ENCODE measurements at regions not wholly inside any gene's neighbourhood (a gene's known extent, or its start where the extent isn't known, plus 50 kb on each side); places are given as distances from the start of the nearest gene placed in this dataset.
"Not testable (repeated sequence)": the region's sequence is repeated elsewhere in the genome, so short reads cannot be mapped to it uniquely, and the experiment has no call there.

DNA sequence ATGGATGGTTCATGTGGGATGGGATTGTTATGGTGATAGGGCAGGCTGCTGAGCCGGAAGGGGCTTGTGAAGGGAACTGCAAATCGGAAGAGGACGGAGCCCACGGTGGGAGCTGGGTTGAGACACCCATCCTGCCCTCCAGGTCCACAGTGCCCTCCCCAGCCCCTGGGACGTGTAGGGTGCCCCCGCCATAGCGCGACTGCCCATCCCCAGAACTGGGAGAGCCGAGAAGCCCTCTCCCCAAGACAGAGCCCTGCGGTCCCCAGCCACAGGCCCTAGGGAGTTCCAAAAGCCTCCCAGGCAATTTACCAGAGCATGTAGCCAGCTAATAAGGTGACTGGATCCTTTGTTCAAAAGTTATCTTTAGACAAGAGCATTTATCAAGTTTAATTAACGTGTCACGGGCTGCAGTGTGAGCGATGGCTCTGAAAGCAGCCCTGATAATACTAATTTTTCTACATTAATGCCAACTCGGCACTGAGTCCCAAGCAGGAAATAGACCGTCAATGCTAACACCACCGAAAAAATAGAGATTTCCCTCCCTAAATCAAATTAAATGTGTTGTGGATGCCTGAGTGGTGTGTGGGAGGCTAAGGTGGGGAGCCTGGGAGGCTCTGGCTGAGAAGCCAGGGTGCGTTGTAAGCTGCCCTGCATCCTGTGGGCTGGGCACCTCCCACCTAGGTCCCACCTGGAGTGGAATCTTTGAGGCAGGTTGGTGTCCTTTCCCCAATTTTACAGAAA, 76.8 kb upstream of the RTL6 start:
- DNase-seq = peak; percentile 40

DNA sequence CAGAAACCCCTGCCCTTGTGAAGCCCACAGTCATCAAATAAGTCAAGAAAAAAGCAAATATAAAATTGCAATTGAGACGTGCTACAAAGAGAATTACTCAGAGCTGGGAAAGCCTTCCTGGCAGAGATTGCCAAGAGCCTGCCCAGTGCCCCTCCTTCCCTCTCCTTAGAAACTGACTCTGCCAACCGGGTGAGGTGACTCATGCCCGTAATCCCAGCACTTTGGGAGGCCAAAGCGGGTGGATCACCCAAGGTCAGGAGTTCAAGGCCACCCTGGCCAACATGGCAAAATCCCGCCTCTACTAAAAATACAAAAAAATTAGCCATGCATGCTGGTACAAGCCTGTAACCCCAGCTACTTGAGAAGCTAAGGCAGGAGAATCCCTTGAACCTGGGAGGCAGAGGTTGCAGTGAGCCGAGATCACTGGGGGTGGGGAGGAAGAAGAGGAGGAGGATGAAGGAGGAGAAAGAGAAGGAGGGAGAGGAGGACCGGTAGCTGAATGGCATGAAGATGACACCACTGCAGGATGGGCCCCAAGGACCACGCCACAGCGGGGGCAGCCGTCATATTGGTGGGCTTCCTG, 76.1 kb upstream of the RTL6 start:
- peak; percentile 30 for DNase-seq

DNA sequence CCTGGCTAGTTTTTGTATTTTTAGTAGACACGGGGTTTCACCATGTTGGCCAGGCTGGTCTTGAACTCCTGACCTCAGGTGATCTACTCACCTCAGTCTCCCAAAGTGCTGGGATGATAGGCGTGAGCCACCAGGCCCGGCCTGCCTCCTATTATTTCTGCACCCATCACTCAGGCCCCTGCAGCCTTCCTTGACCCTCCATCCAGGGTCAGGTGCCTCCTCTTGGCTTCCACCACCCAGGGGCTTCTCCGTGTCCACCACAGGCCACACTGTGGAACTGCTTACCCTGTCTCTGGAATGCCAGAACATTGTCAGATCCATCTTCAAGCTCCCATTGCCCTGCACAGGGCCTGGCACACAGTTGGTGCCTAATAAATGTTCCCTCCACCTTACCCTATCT, 75.4 kb upstream of the RTL6 start:
- DNase-seq = peak; percentile 28

DNA sequence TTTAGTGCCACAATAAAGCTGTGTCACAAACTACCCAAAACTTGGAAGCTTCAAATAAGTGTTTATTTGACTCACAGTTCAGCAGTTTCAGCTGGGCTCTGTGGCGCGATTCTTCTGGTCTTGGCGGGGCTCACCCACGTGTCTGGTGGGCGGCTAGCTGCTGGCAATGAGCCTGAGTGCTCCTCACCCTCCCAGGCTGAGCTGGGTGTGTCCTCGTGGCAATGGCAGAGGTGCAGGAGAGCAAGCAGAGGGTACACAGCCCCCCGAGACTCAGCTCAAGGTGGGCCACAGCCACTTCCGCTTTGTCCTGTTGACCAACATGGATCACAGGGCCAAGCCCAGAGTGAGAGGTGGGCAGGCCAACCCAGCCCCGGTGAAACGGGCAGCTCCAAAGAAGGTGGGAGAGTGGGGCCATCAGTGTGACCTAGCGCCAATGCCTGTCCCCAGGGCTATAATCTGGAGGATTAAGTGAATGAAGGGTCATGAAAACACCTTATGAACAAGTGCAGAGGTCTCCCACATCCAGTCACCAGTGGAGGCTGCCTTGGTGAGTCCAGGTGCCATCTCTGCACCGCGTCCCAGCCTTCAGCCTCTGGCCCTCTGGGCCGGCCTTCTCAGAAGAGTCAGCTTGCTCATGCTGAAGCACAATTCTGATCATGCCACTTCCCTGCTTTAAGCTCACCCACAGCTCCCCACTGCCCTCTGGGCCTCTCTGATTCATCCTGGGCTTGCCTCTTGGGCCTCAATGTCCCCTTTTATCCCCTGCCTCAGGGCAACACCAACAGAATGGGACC, 74.6 kb upstream of the RTL6 start:
- DNase-seq = peak; percentile 38

- peak; percentile 30 for DNase-seq
Measured at GRCh38 chr22:44571566-44572413, 73.8 kb upstream of the RTL6 start.

- peak; percentile 47 for DNase-seq
Measured at GRCh38 chr22:44570476-44571445, 72.7 kb upstream of the RTL6 start.

GRCh38 chr22:44569561-44569991, 71.5 kb upstream of the RTL6 start:
- peak; percentile 19 for DNase-seq

DNA sequence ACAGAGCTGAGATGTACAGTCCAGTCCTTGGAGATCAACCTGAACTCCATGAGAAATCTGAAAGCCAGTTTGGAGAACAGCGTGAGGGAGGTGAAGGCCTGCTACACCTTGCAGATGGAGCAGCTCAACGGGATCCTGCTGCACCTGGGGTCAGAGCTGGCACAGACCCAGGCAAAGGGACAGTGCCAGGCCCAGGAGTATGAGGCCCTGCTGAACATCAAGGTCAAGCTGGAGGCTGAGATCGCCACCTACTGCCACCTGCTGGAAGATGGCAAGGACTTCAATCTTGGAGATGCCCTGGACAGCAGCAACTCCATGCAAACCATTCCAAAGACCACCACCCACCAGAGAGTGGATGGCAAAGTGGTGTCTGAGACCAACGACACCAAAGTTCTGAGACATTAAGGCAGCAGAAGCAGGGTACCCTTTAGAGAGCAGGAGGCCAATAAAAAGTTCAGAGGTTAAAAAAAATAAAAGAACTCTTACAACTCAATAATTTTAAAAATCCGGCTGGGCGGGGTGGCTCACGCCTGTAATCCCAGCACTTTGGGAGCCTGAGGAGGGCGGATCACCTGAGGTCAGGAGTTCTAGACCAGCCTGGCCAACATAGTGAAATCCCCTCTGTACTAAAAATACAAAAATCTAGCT, 69.9 kb upstream of the RTL6 start:
- peak; percentile 76 for DNase-seq

DNA sequence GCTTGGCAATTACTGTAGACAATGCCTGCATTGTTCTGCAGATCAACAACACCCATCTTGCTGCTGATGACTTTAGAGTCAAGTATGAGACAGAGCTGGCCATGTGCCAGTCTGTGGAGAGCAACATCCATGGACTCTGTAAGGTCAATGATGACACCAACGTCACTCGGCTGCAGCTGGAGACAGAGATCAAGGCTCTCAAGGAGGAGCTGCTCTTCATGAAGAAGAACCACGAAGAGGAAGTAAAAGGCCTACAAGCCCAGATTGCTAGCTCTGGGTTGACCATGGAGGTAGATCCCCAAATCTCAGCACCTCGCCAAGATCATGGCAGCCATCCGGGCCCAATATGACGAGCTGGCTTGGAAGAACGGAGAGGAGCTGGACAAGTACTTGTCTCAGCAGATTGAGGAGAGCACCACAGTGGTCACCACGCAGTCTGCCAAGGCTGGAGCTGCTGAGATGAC, 69.4 kb upstream of the RTL6 start:
- not testable (repeated sequence) for DNase-seq

DNA sequence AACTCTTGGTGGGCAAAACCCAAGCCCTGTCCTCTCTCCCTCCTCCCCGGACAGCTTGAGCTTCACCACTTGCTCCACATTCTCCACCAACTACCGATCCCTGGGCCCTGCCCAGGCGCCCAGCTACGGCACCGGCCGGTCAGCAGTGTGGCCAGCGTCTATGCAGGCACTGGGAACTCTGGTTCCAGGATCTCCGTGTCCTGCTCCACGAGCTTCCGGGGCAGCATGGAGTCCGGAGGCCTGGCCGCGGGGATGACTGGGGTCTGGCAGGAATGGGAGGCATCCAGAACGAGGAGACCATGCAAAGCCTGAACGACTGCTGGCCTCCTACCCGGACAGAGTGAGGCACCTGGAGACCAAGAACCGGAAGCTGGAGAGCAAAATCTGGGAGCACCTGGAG, 68.9 kb upstream of the RTL6 start:
- DNase-seq = peak; percentile 38

DNA sequence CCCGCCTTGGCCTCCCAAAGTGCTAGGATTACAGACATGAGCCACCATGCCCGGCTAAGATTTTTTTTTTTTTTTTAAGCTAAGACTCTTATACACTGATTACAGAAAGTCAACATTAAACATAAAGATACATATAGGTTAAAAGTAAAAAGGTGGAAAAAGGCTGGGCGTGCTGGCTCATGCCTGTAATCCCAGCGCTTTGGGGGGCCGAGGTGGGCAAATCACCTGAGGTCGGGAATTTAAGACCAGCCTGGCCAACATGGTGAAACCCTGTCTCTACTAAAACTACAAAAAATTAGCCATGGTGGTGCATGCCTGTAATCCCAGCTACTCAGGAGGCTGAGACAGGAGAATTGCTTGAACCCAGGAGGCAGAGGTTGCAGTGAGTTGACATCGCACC, 64.6 kb upstream of the RTL6 start:
- peak; percentile 17 for DNase-seq

DNA sequence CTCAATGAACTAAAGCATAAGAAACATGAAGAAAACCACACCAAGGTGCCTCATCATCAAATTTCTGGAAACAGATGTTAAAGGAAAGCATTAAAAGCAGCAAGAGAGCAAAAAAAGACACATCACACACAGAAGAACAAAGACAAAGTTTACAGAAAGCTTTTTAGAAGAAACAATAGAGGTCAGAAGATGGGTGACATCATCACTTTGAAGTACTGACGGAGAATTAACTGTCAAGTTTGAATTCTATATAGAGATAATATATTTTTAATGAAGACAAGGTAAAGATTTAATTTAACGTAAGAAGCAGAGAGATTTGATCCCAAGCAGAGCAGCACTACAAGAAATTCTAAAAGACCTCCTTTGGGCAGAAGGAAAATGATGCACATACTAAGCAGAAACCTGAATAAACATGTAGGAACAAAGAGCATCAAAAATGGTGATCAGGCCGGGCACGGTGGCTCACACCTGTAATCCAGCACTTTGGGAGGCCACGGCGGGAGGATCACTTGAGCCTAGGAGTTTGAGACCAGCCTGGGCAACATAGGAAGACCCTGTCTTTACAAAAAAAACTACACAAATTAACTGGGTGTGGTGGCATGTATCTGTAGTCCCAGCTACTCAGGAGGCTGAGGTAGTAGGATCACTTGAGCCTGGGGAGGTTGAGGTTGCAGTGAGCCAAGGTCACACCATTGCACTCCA, 63.3 kb upstream of the RTL6 start:
- peak; percentile 7 for DNase-seq

GRCh38 chr22:44558671-44559070, 60.6 kb upstream of the RTL6 start:
- DNase-seq = peak; percentile 17

DNA sequence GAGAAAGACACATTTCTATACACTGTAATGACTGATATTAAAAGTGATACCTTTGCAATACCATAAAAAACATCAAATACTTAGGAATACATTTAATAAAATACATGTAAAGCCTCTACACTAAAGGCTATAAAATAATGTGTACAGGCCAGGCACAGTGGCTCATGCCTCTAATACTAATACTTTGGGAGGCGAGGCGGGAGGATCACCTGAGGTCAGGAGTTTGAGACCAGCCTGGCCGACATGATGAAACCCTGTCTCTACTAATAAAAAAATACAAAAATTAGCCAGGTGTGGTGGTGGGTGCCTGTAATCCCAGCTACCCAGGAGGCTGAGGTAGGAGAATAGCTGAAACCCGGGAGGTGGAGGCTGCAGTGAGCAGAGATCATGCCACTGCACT, 59.8 kb upstream of the RTL6 start:
- peak; percentile 13 for DNase-seq

- no peak for DNase-seq
Measured at GRCh38 chr22:44557064-44557748, 59.2 kb upstream of the RTL6 start.

GRCh38 chr22:44555597-44555996, 57.6 kb upstream of the RTL6 start:
- DNase-seq = no peak

GRCh38 chr22:44555046-44555445, 57.0 kb upstream of the RTL6 start:
- no peak for DNase-seq

- DNase-seq = no peak
Measured at GRCh38 chr22:44554411-44554810, 56.4 kb upstream of the RTL6 start.

DNA sequence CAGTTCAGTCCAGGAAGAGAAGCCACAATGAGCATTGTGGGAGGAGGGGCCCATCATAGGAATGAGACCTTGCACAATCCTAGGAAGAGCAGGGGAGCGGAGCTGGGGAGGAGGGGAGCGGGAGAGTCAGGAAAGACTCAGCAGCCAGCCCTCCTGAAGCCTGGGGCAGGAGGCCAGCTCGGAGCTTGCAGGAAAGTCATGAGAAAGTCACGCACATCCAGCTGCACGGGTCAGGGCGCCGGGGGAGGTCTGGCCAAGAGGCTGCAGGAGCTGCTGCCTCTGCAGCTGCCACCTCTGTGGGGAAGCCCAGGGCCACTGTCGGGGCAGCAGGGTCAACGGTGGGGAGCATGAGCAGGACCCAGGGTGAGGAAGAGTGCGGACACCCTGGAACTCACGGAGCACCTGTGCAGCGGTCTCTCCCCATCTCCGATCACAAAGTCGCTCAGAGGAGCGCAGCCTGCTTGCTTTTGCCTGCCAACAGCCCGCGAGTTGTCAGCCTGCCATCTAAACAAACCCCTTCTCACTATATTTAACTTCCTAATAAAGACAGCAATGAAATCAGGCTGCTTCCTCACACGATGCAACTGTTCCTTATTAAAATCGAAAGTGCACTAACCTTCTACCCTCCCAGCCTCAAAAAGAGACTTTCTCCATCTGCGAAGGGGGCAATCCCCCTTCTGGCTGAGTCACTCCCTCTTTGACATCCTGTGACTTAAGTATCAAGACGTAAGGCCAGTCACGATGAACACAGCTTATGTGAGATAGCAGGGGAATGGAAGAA, 52.9 kb upstream of the RTL6 start:
- DNase-seq = peak; percentile 58

Data from activated CD8-positive, alpha-beta memory T cell treated with anti-CD3 and anti-CD28 coated beads for 24 hours (primary cell).